ENCODE measurements at regions not wholly inside any gene's neighbourhood (a gene's known extent, or its start where the extent isn't known, plus 50 kb on each side); places are given as distances from the start of the nearest gene placed in this dataset.

GRCh38 chr14:97995531-97995930, 1198.3 kb downstream of the VRK1 start (continued):
- TF ChIP-seq, protein P1, sequence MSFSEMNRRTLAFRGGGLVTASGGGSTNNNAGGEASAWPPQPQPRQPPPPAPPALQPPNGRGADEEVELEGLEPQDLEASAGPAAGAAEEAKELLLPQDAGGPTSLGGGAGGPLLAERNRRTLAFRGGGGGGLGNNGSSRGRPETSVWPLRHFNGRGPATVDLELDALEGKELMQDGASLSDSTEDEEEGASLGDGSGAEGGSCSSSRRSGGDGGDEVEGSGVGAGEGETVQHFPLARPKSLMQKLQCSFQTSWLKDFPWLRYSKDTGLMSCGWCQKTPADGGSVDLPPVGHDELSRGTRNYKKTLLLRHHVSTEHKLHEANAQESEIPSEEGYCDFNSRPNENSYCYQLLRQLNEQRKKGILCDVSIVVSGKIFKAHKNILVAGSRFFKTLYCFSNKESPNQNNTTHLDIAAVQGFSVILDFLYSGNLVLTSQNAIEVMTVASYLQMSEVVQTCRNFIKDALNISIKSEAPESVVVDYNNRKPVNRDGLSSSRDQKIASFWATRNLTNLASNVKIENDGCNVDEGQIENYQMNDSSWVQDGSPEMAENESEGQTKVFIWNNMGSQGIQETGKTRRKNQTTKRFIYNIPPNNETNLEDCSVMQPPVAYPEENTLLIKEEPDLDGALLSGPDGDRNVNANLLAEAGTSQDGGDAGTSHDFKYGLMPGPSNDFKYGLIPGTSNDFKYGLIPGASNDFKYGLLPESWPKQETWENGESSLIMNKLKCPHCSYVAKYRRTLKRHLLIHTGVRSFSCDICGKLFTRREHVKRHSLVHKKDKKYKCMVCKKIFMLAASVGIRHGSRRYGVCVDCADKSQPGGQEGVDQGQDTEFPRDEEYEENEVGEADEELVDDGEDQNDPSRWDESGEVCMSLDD (tag by site-specific recombination; IDR thresholded peaks at IDR 0.05), result no peak
- TF ChIP-seq, protein P2, sequence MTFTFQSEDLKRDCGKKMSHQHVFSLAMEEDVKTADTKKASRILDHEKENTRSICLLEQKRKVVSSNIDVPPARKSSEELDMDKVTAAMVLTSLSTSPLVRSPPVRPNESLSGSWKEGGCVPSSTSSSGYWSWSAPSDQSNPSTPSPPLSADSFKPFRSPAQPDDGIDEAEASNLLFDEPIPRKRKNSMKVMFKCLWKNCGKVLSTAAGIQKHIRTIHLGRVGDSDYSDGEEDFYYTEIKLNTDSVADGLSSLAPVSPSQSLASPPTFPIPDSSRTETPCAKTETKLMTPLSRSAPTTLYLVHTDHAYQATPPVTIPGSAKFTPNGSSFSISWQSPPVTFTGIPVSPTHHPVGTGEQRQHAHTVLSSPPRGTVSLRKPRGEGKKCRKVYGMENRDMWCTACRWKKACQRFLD (tag by site-specific recombination; IDR thresholded peaks at IDR 0.05), result no peak
- TF ChIP-seq GLIS1 (tag by site-specific recombination; IDR thresholded peaks at IDR 0.05) (no peak), ZNF76 (tag by site-specific recombination; IDR thresholded peaks at IDR 0.05; ENCODE audit: borderline replicate concordance, low read depth) (no peak), ZNF555 (tag by site-specific recombination; conservative IDR thresholded peaks at IDR 0.05) (no peak)

DNA sequence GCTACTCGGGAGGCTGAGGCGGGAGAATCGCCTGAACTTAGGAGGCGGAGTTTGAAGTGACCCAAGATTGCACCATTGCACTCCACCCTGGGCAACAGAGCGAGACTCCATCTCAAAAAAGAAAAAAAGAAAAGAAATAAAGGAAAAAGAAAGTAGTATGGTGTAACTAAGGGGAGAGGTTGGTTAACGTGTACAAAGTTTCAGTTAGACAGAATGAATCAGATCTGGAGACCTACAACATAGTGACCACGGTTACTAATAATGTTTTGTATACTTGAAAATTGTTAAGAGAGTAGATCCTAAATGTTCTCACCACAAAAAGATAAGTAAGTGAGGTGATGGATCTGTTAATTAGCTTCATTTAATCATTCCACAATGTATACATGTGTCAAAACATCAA, 1208.8 kb downstream of the VRK1 start:
- CTCF ChIA-PET, result no interaction called here
- Histone ChIP-seq H3K4me1 (ENCODE audit: control insufficient read depth, insufficient read depth, low read length) (no peaks in the 10 kb centered on the region), H3K27ac (ENCODE audit: extremely low read depth, low read depth, low read length) (no peak overlapping the region), H3K36me3 (ENCODE audit: control insufficient read depth in 2 of 2, insufficient read depth in 1 of 2, low read length in 2 of 2) (no peaks in the 10 kb centered on the region), H3K9me3 (ENCODE audit: control insufficient read depth, insufficient read depth, low read depth, low read length) (no peaks in the 10 kb centered on the region), H3K4me3 (ENCODE audit: low read depth, low read length) (no peak overlapping the region)
- POLR2A ChIA-PET, result no interaction called here
- TF ChIP-seq ZNF391 (tag by site-specific recombination; IDR thresholded peaks at IDR 0.05; ENCODE audit: borderline replicate concordance, low read depth) (no peak), ZNF341 (tag by site-specific recombination; IDR thresholded peaks at IDR 0.05; ENCODE audit: low read depth) (no peak), ZNF148 (tag by site-specific recombination; IDR thresholded peaks at IDR 0.05; ENCODE audit: borderline replicate concordance) (no peak), HOXC10 (CRISPR knock-in tag; IDR thresholded peaks at IDR 0.05) (no peak)

DNA sequence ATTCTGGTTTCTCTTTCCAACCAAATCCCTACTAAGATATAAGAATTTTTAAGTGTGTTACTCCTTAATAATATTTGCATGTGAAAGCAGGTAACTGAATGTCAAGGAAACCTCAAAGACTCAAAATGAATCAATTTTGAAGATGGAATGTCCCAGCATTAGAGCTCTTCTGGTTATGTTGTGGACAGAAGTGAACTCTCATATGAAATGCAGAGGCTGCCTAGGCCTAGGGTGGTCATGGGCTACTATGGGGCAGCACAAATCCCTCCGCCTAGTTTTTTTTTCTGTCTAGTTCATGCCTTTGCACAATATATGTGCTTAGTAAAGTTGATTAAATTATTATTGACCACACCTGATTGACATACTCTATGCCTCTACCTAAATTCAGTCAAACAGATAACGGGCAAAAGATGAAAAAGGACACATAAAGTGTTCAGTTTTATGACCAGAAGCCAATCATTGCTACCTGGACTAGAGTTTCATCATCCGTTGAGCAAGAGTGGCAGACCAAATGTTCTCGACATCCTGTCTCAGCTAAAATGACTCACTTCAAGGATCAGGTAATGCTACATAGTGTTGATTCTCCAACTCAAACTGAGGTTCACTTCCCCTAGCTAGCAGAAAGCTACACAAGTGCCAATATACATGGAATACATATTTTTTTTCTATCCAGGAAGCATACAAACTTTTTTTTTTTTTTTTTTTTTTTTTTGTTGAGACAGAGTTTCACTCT, 1211.4 kb downstream of the VRK1 start:
- Histone ChIP-seq H3K4me1 (ENCODE audit: control insufficient read depth, insufficient read depth, low read length) (no peaks in the 10 kb centered on the region), H3K27ac (ENCODE audit: extremely low read depth, low read depth, low read length) (no peak overlapping the region), H3K4me3 (ENCODE audit: low read depth, low read length) (no peak overlapping the region), H3K36me3 (ENCODE audit: control insufficient read depth in 2 of 2, insufficient read depth in 1 of 2, low read length in 2 of 2) (no peaks in the 10 kb centered on the region), H3K9me3 (ENCODE audit: control insufficient read depth, insufficient read depth, low read depth, low read length) (no peaks in the 10 kb centered on the region)
- ChIA-PET POLR2A (no interaction called here), CTCF (no interaction called here)
- TF ChIP-seq ZNF76 (tag by site-specific recombination; IDR thresholded peaks at IDR 0.05; ENCODE audit: borderline replicate concordance, low read depth), result no peak
- TF ChIP-seq ZBTB11 (tag by site-specific recombination; conservative IDR thresholded peaks at IDR 0.05; ENCODE audit: low read depth), result no peak
- no peak for TF ChIP-seq GLIS1 (tag by site-specific recombination; IDR thresholded peaks at IDR 0.05)
- no peak for TF ChIP-seq YY2 (tag by site-specific recombination; IDR thresholded peaks at IDR 0.05)
- no peak for TF ChIP-seq KLF9 (tag by site-specific recombination; IDR thresholded peaks at IDR 0.05; ENCODE audit: low read depth)
- no peak for TF ChIP-seq ZNF670 (tag by site-specific recombination; IDR thresholded peaks at IDR 0.05; ENCODE audit: low read depth)
- no peak for TF ChIP-seq SCRT2 (tag by site-specific recombination; IDR thresholded peaks at IDR 0.05)
- no peak for TF ChIP-seq ZNF654 (tag by site-specific recombination; IDR thresholded peaks at IDR 0.05; ENCODE audit: low read depth)
- no peak for TF ChIP-seq SP7 (tag by site-specific recombination; IDR thresholded peaks at IDR 0.05)
- TF ChIP-seq, protein P3, sequence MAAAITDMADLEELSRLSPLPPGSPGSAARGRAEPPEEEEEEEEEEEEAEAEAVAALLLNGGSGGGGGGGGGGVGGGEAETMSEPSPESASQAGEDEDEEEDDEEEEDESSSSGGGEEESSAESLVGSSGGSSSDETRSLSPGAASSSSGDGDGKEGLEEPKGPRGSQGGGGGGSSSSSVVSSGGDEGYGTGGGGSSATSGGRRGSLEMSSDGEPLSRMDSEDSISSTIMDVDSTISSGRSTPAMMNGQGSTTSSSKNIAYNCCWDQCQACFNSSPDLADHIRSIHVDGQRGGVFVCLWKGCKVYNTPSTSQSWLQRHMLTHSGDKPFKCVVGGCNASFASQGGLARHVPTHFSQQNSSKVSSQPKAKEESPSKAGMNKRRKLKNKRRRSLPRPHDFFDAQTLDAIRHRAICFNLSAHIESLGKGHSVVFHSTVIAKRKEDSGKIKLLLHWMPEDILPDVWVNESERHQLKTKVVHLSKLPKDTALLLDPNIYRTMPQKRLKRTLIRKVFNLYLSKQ (tag by site-specific recombination; IDR thresholded peaks at IDR 0.05; ENCODE audit: borderline replicate concordance), result no peak
- no peak for TF ChIP-seq ZNF791 (tag by site-specific recombination; IDR thresholded peaks at IDR 0.05)
- no peak for TF ChIP-seq ZNF211 (tag by site-specific recombination; IDR thresholded peaks at IDR 0.05; ENCODE audit: low read depth)
- TF ChIP-seq SP3 (tag by site-specific recombination; IDR thresholded peaks at IDR 0.05), result no peak
- TF ChIP-seq GLI4 (tag by site-specific recombination; IDR thresholded peaks at IDR 0.05), result no peak
